ENCODE measurements at regions not wholly inside any gene's neighbourhood (a gene's known extent, or its start where the extent isn't known, plus 50 kb on each side); places are given as distances from the start of the nearest gene placed in this dataset.

- no peak for DNase-seq (ENCODE audit: extremely low read depth, low read depth, low spot score)
Observed at GRCh38 chr9:91089405-91090129, 272.2 kb downstream of the AUH start.

- DNase-seq (ENCODE audit: extremely low read depth, low read depth, low spot score): no peak
Observed at GRCh38 chr9:91090130-91090410, 271.6 kb downstream of the AUH start.

- DNase-seq (ENCODE audit: extremely low read depth, low read depth, low spot score): no peak
Observed at GRCh38 chr9:91092214-91092613, 269.5 kb downstream of the AUH start.

GRCh38 chr9:91094324-91095088 is 267.2 kb downstream of the AUH start:
- DNase-seq (ENCODE audit: extremely low read depth, low read depth, low spot score): no peak

DNA sequence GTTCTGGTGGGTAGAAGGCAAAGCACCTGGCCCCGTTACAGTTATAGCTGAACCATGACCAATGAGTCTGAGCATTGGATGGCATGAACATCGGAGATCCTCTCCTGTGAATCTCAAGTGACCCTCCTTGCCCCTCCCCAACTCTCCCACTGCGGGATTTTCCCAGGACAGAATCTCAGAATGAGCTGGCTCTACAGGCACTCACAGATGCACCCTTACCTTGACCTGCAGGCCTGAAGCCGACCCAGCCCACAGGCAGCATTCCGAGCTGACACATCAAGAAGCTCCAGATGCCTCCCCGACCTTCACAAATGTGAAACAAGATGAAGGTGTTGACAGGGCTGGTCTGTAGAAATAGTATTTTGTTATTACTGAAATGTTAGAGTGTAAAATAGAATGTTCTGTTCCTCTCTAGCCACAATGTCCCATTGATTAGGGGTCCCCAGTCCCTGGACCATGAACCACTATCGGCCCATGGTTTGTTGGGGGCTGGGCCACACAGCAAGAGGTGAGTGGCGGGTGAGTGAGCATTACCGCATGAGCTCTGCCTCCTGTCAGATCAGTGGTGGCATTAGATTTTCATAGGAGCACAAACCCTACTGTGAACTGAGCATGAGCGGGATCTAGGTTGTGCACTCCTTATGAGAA is 263.4 kb downstream of the AUH start:
- no peak for DNase-seq (ENCODE audit: extremely low read depth, low read depth, low spot score)

GRCh38 chr9:91099436-91099835 is 262.3 kb downstream of the AUH start:
- no peak for DNase-seq (ENCODE audit: extremely low read depth, low read depth, low spot score)

DNA sequence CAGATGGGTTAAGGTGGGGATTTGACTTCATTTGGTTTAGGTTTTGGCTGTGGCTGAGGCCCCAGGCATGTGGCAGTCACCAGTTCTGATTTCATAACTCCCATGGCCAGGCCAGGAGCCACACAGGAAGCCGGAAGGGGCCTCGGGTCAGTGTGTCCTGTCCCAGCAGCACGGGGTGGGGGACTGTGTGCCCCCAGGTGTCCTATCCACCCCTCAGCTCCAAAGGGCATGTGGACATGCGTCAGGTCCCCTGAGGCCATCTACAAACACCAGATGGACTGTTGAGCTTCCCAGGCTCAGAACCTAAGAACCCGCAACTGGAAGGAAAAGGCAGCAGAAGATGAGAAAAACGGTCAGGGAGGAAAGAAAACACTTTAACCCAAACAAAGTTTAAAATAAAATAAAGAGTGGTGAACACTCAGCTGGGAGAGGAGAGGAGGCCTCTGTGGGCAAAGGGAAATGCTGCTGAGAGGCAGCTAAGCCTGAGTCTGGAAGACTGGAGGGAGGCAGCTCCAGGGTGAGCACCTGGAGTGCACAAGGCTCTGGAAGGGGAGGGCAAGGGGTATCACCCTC is 260.8 kb downstream of the AUH start:
- no peak for DNase-seq (ENCODE audit: extremely low read depth, low read depth, low spot score)

DNA sequence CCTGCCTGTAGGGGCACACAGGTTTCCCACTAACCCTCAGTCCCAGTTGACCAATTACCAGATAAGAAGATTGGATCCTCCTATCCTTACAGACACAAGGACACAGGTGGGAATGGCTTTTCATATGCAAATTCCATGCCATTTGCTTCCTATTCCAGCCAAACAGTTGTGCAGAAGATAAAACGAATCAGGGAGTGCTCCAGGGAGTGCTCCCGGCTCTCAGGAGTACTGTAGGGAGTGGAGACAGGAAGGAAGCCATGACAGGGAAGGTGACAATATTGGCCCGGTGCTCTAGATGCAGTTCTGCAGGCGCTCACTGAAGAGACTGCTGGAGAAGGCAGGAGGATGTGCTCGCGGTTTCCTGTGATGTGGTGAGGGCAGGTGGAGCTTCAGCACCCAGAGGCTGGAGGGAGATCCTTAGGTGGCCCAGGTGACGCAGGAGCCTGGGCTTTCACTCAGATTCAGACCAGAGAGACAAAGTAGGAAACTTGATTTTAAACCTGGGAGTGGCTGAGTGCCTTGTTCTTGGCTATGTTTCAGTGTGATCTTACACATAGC is 260.0 kb downstream of the AUH start:
- DNase-seq (ENCODE audit: extremely low read depth, low read depth, low spot score): no peak

DNA sequence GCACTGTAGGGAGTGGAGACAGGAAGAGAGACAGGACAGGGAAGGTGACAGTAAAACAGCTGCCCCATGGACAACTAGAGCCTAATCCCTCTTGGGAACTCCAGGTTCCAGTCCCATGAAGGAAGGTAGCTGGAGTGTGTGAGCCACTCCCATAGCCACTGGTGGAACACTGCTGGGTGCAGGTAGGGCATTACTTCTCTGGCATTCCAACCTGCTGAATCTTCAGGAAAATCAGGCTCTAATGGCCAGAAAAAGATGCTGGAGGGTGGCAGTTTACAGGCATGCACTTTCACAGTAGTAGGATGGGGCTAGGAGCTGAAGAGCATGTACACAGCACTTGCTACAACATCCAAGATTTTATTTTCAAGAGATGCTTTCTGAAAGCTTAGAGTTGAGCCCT is 259.4 kb downstream of the AUH start:
- no peak for DNase-seq (ENCODE audit: extremely low read depth, low read depth, low spot score)

GRCh38 chr9:91103931-91104330 is 257.8 kb downstream of the AUH start:
- no peak for DNase-seq (ENCODE audit: extremely low read depth, low read depth, low spot score)

DNA sequence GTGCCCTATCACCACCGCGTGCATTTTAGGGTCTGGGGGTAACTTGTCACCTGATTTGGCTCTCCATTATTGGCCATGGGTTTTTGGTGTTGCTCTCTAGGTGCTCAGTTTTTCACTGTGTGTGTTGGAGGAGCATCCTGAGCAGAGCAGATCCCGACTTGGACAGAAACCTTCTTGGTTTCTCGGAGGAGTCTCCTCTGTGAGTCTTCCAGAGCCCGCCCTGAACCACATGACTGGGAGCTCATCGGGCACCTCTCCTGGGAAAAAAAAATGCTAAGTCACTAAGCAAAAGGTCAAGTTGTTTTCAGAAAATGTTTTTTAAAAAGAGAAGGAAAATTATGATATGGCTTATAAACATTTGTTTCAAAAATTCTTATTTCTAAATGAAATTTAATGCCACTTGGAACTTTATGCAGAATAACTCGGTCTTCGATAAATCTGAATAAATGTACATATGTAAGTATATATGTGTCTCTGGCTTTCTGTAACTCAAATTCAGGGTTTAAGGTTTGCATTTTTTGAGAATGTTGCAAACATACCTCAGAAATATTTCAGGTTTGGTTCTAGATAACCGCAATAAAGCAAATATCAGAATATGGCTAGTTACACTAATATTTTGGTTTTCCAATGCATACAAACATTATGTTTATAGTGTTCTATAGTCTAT is 255.2 kb downstream of the AUH start:
- no peak for DNase-seq (ENCODE audit: extremely low read depth, low read depth, low spot score)

DNA sequence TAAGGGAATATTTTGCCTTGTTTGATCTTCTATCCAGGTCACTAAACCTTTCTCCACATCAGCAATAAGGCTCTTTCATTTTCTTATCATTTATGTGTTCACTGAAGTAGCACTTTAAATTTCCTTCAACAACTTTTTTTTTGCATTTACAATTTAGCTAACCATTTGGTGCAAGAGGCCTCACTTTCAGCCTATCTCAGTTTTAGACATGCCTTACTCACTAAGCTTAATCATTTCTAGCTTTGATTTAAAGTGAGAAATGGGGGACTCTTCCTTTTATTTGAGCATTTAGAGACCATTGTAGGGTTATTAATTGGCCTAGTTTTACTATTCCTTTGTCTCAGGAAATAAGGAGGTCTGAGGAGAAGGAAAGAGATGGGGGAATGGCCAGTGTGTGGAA is 250.5 kb downstream of the AUH start:
- no peak for DNase-seq (ENCODE audit: extremely low read depth, low read depth, low spot score)

GRCh38 chr9:91111876-91112275 is 249.8 kb downstream of the AUH start:
- DNase-seq (ENCODE audit: extremely low read depth, low read depth, low spot score): no peak

GRCh38 chr9:91113016-91113415 is 248.7 kb downstream of the AUH start:
- DNase-seq (ENCODE audit: extremely low read depth, low read depth, low spot score): no peak

GRCh38 chr9:91114450-91114849 is 247.3 kb downstream of the AUH start:
- DNase-seq (ENCODE audit: extremely low read depth, low read depth, low spot score): no peak

GRCh38 chr9:91116211-91116610 is 245.5 kb downstream of the AUH start:
- DNase-seq (ENCODE audit: extremely low read depth, low read depth, low spot score): no peak

- no peak for DNase-seq (ENCODE audit: extremely low read depth, low read depth, low spot score)
Observed at GRCh38 chr9:91116711-91117110, 245.0 kb downstream of the AUH start.

GRCh38 chr9:91117474-91117891 is 244.2 kb downstream of the AUH start:
- no peak for DNase-seq (ENCODE audit: extremely low read depth, low read depth, low spot score)

DNA sequence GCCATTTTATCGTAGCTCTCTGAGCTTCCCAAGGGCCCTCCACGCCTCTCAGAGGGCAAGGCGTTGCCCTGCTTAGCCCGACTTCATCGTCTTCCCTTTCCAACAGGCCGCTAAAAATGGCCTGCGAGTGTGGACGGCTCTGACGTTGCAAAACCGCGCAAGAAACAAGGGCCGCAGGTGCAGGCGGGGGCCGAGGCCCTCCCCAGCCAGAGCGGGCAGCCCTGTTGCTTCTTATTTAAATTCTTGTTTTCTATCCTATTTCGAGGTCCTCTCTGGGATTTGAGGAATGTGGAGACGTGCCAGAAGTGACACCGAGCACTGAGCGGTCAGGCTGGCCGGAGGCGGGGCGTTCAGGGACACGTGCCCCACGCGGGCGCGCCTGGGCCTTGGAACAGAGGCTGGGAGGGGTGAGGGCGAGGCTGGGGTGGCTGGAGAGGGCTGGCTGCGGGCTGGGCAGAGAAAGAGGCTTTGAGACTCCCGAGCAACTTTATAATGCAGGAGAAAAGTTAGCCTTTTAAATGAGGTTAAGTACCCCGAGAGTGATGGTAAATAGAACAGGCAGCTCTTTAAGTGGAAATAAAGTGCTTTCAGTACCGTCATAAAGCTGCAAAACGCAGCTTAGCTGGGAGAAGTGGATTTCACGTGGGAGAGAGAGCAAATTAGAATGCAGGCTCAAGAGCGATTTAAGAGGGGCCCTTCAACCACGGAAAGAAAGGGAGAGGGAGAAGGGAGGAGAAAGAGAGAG is 243.6 kb downstream of the AUH start:
- DNase-seq (ENCODE audit: extremely low read depth, low read depth, low spot score): no peak

DNA sequence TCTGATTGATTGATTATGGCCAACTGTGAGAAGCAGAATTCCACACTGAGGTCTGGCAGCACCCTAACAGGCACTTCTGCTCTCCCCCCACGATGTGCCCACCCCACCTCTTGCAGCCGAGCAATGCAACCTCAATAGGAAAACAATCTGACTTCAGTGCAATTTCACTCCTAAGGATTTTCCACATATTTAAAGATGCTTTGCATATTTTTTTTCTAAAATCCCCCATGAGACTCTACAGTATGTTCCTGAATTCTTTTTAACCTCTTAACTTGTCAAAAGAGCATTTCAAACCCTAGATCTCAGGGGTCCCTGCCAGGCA is 243.1 kb downstream of the AUH start:
- no peak for DNase-seq (ENCODE audit: extremely low read depth, low read depth, low spot score)

All from glomerular endothelial cell (primary cell).